ENCODE measurements at regions not wholly inside any gene's neighbourhood (a gene's known extent, or its start where the extent isn't known, plus 50 kb on each side); places are given as distances from the start of the nearest gene placed in this dataset.
A peak's percentile ranks its signal among the peaks of the same experiment; 100 is the strongest.

DNA sequence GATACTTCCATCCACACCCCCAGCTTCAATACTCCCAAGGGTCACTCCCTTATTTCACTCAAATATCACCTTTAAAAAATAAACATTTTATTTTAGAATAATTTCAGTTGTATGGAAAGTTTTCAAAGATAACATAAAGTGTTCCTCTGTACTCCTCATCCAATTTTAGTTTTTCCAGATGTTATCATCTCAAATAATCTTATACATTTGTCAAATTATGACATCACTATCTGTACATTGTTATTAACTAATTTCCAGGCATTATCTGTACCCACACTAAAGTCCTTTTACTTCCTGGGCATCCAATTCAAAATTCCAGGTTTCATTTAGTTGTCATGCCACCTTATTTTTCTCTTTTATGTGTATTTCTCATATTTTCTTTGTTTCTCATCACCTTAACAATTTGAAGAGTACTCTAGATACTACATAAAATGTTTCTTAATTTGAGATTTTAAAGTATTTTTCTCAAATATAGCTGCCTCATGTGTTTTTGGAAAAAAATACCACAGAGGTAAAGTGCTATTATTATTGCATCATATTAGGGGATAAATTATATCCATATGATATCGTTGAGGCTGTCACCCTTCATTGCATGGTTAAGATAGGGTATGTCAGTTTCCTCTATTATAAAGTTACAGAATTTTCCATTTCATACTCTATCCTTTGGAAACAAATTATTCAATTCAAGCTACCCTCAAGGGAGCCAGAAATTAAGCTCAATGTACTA, 571.0 kb downstream of the SLC6A15 start:
- Histone ChIP-seq H3K23ac (ENCODE audit: insufficient read length) (no peak overlapping the region), H4K5ac (ENCODE audit: insufficient read length, low read depth, low read length) (no peak overlapping the region), H3K56ac (replicated peaks; ENCODE audit: insufficient read length, low read depth, low read length) (no peak overlapping the region), H2BK12ac (ENCODE audit: low read depth, low read length) (no peak overlapping the region), H2BK15ac (ENCODE audit: low read length) (no peak overlapping the region), H2BK120ac (replicated peaks; ENCODE audit: low read depth, low read length) (no peak overlapping the region), H3K9me3 (ENCODE audit: insufficient read depth in 2 of 2, low read depth in 1 of 2, low read length in 1 of 2) (0 out of 4 replicates have a peak, but pooled peaks cover 0 to 3% of the 10 kb centered on the region in 2 experiments), H3K18ac (ENCODE audit: extremely low read depth, low read length) (no peak overlapping the region), H3K4me1 (replicated peaks in 1 of 4; ENCODE audit: control insufficient read depth in 3 of 4, insufficient read depth in 4 of 4, low read length in 3 of 4) (no peaks in the 10 kb centered on the region), H2BK20ac (ENCODE audit: low read length) (no peak overlapping the region), H2BK5ac (ENCODE audit: low read depth, low read length) (no peak overlapping the region), H3K4me3 (ENCODE audit: extremely low read depth in 1 of 4, insufficient read depth in 2 of 4, low read depth in 3 of 4, low read length in 4 of 4) (no peak overlapping the region), H2AFZ (ENCODE audit: low read length) (no peak overlapping the region), H3K27me3 (replicated peaks in 1 of 4; ENCODE audit: control insufficient read depth in 3 of 4, extremely low read depth in 1 of 4, insufficient read depth in 3 of 4, low read length in 3 of 4) (no peaks in the 10 kb centered on the region), H4K91ac (replicated peaks; ENCODE audit: insufficient read length, low read length) (no peak overlapping the region), H4K8ac (ENCODE audit: extremely low read depth, insufficient read depth, low read length) (no peak overlapping the region), H3K79me1 (ENCODE audit: low read depth, low read length) (no peaks in the 10 kb centered on the region), H3K27ac (ENCODE audit: low read depth, low read length) (no peak overlapping the region), H3K4ac (replicated peaks; ENCODE audit: insufficient read length, low read depth, low read length) (no peak overlapping the region), H3K36me3 (ENCODE audit: control insufficient read depth in 2 of 4, insufficient read depth in 4 of 4, low read length in 3 of 4) (no peaks in the 10 kb centered on the region), H3K9ac (replicated peaks in 1 of 4; ENCODE audit: extremely low read depth in 1 of 4, low read depth in 3 of 4, low read length in 3 of 4) (no peak overlapping the region), H3K14ac (ENCODE audit: insufficient read length) (no peak overlapping the region), H3K79me2 (ENCODE audit: control insufficient read depth in 1 of 2, insufficient read depth in 2 of 2, low read length in 2 of 2) (no peaks in the 10 kb centered on the region), H3K4me2 (ENCODE audit: insufficient read depth in 1 of 2, low read depth in 2 of 2, low read length in 2 of 2) (no peak overlapping the region), H3K23me2 (ENCODE audit: low read depth, low read length) (no peaks in the 10 kb centered on the region), H4K20me1 (replicated peaks in 1 of 2; ENCODE audit: control insufficient read depth in 1 of 2, insufficient read depth in 2 of 2, low read length in 2 of 2) (no peaks in the 10 kb centered on the region), H2AK5ac (ENCODE audit: low read depth, low read length) (no peak overlapping the region)
- POLR2A ChIA-PET (ENCODE audit: partially characterized antibody), result no interaction called here
- TF ChIP-seq CREB1 (IDR thresholded peaks at IDR 0.05) (no peak), CEBPB (IDR thresholded peaks at IDR 0.05; ENCODE audit: low read depth, low read length) (peak; percentile 5; the same call in 1 of the 2 replicates), CTBP2 (IDR thresholded peaks at IDR 0.05; ENCODE audit: borderline replicate concordance, insufficient read depth, insufficient read length, low read length) (no peak)
- FAIRE-seq (no peak), DNase-seq (ENCODE audit: low read depth in 1 of 2, low spot score in 2 of 2) (no peak)
- CTCF ChIA-PET (ENCODE audit: partially characterized antibody), result no interaction called here
- 100% methylated on average over 1 of the region's 1 CpG; no CpG with 5 or more reads in 1 of the 2 experiments for WGBS, 2 experiments (ENCODE audit: extremely low coverage in 1 of 2, insufficient coverage in 1 of 2, insufficient read length in 1 of 2, insufficient replicate concordance in 2 of 2, low coverage in 1 of 2, low lambda C conversion rate in 2 of 2, missing lambda C conversion rate in 1 of 2)

Data from H1 (cell line).